ENCODE measurements at regions not wholly inside any gene's neighbourhood (a gene's known extent, or its start where the extent isn't known, plus 50 kb on each side); places are given as distances from the start of the nearest gene placed in this dataset.

- TF ChIP-seq EP300 (IDR thresholded peaks at IDR 0.05; ENCODE audit: borderline replicate concordance in 1 of 2, low read depth in 1 of 2, low read length in 1 of 2) (no peak), CTCF (IDR thresholded peaks at IDR 0.05) (no peak), TAF1 (IDR thresholded peaks at IDR 0.05; ENCODE audit: borderline replicate concordance, low read depth, low read length) (no peak), ZBTB33 (IDR thresholded peaks at IDR 0.05; ENCODE audit: borderline replicate concordance, low read depth) (no peak), RFX5 (IDR thresholded peaks at IDR 0.05; ENCODE audit: low read length) (no peak), RAD21 (IDR thresholded peaks at IDR 0.05; ENCODE audit: low read length) (no peak)
Observed at GRCh38 chr13:97111756-97112155, 110.4 kb upstream of the MBNL2 start.
